HG02938 (cell line): ENCODE measurements at regions not wholly inside any gene's neighbourhood (a gene's known extent, or its start where the extent isn't known, plus 50 kb on each side); places are given as distances from the start of the nearest gene placed in this dataset.
"Not testable (repeated sequence)": the region's sequence is repeated elsewhere in the genome, so short reads cannot be mapped to it uniquely, and the experiment has no call there.

Source experiments
- ATAC-seq: cut with Tn5 transposase; IDR thresholded peaks from one replicate; pipeline ENCODE4 v1.9.1; 2021; ENCODE audit warnings: mild to moderate bottlenecking, moderate library complexity; ENCODE audit not compliant: unreplicated experiment

DNA sequence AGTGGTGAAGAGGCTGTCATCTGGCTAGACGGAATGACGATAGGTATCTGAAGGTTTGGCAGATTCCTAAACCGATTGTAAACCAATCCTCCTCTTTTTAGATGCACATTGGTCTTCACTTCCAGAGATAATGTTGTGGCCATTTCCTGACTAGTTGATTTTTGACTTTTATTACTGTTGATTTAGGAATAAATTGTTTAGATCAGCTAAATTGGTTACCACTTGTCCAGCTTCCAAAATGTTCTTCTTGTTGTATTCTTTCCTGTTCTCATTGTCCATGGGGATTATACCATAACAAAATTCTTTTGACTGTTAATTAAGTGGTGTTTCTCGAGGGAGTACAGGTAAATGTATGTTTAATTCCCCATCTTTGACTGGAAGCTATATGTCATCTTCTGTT is 119.7 kb downstream of the MACROH2A1 start:
- no peak for ATAC-seq

DNA sequence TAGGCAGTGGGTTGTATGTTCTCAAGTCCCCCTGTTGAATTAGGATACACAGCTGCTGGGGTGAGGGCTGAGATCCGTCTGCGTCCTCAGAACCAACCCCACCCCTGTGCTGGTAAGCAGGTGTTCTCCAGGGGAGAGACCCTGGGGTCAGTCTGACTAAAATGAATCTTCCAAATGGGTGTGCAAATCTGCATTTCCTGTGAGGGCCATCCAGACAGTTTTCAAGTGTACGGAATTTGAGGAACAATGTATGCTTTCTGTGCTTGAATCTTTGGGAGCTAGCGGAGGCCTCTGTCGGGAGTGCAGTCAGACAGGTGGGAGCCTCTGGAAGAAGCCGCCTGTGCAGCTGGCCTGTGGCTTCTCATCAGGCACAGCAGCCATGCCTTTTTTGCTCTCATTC is 122.9 kb downstream of the MACROH2A1 start:
- no peak for ATAC-seq

DNA sequence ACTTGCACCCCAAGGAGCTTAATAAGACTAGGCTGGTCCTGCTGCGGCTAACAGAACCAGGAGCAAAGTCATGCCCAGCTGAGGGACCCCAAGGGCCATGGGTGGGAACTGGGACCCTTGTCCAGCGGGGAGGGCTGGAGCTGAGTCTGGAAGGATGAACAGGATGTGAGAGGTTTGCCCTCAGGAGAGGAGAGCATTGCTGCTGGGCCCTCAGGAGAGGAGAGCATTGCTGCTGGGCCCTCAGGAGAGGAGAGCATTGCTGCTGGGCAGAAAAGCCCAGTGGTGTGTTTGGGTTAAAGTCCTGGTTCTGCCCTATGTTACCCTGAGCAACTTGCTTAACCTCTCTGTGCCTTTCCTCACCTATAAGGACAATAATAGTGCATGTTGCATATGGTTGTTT is 125.8 kb downstream of the MACROH2A1 start:
- ATAC-seq, result no peak

DNA sequence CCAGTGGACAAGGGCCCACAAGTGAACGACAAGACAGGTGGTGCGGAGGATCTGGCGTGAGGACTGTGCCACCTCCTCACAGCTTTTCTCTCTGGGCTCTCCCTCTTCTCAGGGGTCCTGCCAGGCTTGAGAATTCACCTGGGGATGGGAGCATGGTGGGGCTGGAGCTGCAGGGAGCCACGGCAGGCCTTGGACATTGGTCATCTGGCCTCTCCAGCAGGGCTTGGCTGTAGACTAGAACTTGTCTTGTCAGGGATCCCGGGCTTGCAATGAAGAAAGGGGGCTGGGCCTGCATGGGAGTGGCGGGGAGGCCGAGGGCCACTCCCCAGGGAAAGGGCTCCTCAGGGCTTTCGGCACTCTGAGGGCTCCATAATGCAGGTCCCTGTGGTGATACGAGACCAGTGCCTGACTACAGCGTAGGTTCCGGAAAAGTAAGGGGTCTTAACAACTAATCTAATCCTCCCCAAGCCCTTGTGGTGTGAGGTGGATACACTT is 126.7 kb downstream of the MACROH2A1 start:
- ATAC-seq, result no peak

DNA sequence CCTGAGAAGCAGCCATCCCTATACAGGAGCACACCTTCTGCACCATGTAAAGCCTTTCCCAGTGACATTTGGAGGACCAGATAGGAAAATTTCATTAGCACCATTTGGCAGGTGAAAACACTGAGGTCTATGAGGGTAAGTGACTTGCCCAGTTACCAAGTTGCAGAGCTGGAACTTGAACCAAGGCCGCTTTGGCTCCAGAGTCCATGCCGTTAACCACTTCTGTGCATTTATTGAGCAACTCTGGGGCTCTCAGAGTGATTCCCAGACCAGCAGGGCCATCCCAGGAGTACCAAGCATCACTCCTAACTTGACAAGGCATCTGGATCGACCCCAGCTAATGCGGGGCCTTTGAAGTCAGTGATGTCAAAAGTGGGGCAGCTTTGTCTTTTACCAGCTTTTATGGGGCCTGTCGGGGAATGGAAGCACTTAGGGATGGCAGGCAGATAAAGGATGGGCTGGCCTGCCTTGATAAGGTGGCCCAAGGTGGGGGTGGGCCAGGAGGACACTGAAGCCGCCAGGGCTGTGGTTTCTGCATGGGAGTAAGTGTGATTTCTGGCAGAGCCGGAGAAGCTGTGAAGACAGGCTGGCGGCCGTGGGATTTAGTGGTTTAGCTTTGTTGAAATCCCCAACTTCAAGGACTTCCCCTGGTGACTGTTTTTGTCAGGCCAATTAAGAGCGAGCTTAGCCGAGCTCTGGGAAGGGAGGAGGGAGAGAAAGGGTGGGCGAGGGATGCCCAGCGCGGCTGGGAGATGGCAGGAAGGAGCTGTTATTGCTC is 127.3 kb downstream of the MACROH2A1 start:
- ATAC-seq, result no peak

DNA sequence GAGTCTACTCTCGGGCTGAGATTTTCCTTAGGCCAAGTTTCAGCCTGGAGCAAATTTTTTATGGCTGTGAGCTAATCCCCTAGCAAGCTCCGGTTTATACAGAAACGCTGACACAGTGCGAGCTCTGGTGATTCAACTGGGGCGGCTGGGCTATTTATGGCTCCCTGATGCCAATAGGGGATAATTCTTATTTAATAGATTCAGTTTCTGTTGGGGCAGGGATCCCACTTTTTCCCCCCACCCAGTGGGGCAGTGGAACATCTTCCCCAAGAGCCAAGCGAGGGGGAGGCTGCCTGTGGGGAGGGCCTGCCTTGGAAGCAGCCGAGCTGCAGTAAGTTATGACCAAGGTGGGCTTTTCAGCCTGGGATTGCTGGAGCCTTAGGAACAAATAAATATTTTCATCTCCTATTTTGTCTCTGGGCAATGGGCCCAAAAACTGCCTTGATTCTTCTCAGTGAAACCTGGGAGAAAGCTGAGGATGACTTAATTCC is 129.1 kb downstream of the MACROH2A1 start:
- no peak for ATAC-seq

DNA sequence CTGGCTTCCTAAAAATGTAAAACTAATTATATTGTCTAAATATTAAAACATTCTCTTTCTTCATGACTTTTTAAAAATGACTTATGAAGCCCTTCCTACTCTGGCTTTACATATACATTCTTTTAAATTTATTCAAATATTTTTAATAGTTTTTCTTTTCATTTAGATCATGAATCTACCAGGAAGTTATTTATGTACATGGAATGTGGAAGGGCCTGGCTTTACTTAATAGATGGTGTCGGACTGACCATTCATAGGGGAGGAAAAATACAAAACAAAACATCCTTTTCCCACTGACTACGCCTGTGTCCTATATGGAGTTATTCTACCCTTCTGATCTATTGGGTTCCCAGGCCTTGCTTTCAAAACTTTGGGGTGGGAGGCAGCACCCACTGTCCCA is 129.8 kb downstream of the MACROH2A1 start:
- no peak for ATAC-seq

DNA sequence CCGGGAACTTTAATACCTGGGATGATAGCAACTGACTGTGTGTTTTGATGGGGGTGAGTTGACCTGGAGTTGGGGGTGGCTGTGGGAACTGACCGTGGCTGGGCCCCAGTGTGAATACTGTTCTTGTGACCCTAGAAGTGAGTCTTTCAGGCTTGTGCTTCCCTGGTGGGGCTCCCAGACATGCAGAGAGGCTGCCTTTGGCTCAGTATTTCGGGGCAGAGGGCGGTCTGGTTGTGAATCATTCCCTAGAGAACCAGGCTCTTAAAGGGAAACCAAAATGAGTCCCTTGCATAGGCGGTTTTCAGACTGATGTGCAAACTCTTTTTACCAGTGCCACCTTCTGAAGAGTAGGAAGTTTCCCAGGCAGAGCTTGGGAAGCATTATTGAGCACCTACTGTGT is 132.1 kb downstream of the MACROH2A1 start:
- no peak for ATAC-seq

DNA sequence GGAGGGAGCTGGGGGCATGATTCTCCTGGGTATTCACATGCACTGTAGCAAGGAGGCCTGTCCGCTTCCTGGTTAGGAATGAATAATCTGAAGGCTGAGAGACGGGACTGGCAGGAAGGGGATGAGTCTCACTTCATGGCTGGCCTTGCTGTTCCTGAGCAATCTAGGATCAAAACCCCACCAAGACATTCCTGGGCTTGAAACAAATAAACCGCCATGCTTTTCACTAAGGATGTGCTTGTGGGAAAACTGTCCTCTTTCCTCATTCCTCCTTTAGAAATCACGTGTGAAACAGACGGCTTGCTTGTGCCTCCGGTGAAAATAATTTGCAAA is 132.8 kb downstream of the MACROH2A1 start:
- ATAC-seq, result no peak

DNA sequence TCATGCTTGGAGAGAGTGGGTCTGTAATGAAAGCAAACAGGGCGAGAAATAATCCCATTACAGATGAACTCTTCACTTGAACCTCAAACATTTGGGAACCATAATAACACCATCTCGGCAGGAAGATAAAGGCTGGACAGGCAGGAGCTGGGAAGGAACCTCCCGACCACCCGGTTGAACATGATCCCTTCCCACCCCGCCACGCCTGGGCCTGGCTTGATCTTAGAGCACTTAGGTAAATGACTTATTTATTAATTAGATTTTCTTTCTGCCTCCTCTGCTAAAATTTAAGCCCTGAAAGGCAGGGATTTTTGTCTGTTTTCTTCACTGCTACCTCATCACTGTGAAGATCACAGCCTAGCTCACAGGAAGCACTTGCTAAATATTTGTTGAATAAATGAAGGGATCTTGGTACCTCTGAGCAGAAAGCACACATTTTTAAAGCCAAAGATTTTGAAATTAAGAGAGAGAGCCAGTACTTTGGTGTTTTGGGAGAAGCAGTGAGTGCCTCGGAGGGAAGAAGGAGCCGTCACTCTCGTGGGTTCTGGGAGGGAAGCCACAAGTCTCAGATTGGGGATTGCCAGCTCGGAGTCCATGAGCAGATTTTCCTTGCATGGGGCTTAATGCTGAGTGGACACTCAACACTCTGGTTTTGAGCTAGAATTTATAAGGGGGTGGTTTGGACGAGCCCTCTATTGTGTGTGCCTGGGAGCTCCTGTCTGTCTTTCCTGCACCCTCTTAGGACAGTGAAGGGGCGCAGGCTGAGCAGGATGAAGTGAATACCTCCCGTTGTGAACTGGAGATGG is 133.3 kb downstream of the MACROH2A1 start:
- ATAC-seq, result no peak

DNA sequence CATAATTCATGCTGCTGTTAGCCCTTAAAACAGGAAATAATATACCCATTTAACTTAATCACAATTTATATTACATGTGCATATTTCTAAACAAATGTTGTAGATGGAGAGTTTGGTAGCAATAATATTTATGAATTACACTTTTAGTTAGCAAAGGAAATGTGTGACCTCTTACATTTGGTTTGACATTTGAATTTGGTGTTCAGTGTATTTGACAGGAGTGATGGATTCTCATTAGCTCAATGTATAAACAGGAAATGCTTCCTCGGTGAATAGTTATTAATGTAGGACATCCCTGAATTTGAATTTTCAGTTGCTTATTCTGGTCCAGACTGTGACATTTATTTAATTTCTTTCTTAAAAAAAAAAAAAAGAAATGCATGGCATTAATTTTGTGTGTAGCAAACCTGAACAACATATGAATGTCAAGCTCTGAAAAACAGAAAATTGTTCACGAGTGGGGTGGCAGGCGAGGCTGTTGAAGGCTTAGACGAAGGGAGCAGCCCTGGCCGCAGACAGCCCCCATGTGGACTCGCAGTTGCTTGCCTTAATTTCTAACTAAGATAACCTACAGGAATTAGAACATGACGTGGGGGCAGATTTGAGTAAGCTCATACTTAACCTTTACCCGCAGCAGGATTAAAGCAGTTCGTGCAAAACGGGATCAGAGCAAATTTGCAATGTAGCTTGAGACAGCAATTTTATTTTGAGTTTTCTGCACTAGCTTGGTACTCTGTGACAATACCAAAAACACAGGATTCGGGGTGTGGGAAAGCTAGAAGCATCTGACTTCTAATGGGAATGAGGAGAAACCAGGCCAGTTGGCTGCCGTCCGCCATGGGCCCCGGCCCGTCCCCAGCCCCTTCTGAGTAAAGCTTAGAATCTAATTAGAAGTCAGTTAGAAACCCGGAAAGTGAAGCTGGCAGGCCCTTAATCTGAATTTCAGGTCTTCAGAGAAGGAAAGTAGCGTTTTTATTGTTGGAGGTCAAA is 134.3 kb downstream of the MACROH2A1 start:
- no peak for ATAC-seq

DNA sequence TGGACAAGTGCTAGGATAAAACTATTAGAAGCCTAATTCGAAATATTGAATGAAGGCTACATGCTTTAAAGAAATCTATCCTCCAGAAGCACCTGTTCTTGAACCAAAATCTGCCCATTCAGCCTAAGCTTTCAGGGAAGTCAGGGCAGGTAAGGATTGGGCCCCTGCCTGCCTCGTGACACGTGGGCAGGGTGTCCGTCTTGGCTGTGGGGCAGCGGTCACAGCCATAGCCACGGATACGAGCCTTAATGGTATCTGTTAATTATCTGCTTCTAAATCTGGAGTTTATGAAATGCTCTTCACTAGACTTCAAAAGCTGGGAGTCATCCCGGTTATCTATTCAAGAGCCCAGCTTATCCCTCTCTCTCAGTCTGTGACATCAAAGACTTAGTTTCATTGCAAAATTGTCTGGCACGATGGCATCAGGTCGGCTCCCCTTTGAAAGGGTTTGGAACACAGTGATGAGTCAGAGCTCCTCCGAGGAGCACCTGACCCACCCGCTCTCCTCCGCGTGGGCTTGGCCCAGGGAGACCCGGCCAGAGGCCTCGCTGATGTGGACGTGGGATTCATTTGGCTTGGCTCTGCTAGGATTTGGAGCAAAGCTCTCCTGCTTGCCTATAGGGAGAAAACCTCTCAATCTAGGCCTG is 135.9 kb downstream of the MACROH2A1 start:
- no peak for ATAC-seq

DNA sequence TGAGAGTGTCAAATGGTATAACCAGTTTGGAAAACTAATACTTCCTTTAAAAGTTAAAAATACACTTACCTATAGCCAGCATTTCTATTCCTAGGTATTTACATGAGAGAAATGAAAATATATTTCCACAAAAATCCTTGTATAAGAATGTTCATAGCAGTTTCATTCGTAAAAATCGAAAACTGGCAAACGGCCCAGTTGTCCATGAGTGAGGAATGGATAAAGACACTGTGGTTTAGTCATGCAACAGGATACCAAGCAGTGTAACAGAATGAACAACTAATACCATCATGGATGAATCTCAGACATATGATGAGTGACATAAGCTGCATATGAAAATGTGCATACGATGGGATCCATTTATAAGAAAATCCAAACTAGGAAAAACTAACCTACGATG is 136.7 kb downstream of the MACROH2A1 start:
- ATAC-seq, result no peak

DNA sequence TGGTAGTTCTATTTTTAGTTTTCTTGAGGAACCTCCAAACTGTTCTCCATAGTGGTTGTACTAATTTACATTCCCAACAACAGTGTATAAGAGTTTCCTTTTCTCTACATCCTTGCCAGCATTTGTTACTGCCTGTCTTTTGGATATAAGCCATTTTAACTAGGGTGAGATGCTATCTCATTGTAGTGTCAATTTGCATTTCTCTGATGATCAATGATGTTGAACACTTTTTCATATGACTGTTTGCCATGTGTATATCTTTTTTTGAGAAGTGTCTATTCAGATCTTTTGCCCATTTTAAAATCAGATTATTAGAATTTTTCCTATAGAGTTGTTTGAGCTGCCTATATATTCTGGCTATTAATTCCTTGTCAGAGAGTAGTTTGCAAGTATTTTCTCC is 138.9 kb downstream of the MACROH2A1 start:
- not testable (repeated sequence) for ATAC-seq

DNA sequence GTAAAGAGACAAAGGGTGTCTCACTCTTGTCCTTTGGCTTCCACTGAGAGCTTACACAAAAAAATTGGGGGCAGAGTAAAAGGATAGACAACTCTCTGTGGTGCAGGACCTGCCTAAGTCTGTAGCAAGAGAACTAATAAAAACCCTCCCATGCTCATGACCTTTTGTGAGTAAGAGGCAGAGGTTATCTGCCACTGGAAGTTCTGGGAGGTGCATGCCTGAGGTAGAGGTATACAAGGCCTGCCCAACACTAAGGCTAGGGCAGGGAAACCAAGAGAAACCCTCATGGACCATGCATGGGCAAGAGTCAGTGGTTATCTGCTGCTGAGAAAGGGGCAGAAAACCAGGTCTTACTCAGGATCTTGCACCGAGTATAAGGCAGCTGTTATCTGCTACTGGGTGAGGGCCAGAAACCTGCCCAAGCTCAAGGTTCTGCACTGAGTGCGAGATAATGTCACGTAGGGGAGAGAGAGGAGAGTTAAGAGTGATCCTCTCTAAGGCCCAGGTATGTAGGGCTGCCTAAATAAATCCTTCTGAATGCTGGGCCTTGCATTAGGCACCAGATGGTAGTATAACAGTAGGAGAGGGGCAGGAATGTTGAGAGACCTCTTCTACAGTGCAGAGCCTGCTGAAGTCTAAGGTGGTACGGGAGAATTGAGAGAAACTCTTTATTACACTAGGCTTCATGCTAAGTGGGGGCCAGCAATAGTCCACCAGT is 143.4 kb downstream of the MACROH2A1 start:
- ATAC-seq, result no peak

DNA sequence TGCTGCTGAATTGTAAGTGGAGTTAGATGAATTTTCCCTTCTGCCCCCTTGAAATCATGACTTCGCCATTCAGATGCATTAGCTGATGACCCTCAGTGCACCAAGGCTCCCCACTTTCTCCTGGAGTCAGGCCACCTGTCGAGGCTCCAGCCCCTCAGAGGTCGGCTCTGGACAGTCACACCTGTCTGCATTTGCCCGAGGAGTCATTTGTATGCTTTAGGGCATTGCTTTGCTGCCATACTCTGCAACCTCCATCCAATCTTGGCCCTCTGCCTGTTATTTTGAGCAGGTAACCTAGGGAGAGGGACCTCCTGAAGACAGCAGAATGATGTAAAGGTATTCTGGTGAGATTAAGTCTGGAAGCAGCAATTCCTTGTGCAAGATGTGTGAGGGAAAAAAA is 144.8 kb downstream of the MACROH2A1 start:
- ATAC-seq, result no peak

DNA sequence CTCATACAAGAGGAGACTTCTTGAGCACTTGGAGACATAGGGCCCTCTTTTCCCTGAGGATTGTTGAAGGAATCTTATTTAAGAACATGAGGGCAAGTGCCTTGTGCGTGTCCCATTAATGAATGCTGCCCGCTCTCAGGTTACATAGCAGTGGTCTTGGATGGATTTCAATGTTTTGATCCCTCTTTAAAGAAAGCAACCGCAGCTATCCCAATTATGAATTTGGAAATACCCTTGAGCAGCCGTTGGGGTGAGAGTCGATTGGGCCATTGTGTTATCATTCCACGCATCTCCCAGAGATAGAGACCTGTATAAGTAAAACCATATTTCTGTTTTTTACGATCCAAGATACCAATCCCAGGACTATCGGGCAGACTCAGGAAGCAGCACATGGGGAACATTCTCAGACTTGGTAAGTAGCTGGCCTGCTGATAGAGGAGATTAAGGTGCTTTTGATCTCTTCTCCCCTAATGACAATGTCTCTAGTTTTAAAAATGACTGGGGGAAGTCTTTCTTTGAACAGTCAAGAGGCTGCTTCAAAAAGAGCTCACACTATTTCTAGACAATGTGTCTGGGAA is 145.3 kb downstream of the MACROH2A1 start:
- ATAC-seq, result no peak

DNA sequence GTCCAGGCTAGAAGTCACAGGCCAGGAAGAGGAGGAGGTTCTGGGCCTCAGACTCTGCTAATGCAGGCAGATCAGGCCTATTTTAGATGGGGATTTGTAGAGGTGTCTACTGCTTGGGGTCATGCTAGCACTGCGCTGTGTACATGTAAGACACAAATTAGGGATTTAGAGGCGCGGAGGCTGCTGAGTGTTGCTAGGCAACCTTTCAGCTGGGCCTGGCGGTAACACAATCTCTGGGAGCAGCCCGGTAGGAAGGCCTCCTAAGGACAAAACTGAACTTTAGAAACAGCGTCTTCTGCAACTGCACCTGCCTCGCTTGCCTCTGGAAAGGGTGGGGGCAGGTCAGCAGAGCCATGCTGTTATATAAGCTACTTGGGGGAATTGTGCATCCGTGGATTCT is 147.9 kb downstream of the MACROH2A1 start:
- no peak for ATAC-seq

DNA sequence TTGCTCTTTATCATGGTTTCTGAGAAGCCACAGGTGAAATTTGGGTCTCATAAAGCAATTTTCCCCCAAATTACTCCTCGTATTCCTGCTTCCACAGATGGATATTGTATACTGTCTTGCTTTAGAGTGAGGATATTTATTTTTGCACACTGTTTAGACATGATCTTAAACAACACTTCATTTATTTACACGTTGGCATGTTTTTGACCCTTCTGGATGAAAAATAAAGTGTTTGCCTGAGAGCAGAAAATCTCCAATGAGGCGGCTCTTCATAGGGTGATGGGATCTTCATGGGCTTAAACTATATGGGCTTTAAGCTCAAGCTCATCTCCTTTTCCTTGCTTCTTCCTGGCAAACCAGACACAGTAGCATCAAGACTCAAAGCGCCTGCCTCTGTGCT is 148.4 kb downstream of the MACROH2A1 start:
- ATAC-seq, result no peak
